H9 (cell line): ENCODE measurements at regions not wholly inside any gene's neighbourhood (a gene's known extent, or its start where the extent isn't known, plus 50 kb on each side); places are given as distances from the start of the nearest gene placed in this dataset.

Source experiments
- DNase-seq: peaks from one replicate; pipeline ENCODE4 v3.0.0-alpha.2; 2017
- H2AFZ ChIP-seq: one replicate; pipeline ENCODE4 v1.6.1; 2013; ENCODE audit warnings: mild to moderate bottlenecking, low read length, control low read depth, moderate library complexity
- H2AK5ac ChIP-seq: 2 replicates; pipeline ENCODE4 v1.6.1; 2013; ENCODE audit warnings: low read length, control low read depth, mixed read lengths; ENCODE audit not compliant: insufficient read length
- H2BK120ac ChIP-seq: one replicate; pipeline ENCODE4 v1.6.1; 2013; ENCODE audit warnings: low read depth, mild to moderate bottlenecking, low read length, control low read depth, inconsistent platforms; ENCODE audit not compliant: poor library complexity, severe bottlenecking
- H2BK12ac ChIP-seq: 2 replicates; pipeline ENCODE4 v1.6.1; 2013; ENCODE audit warnings: low read length, control low read depth, mixed read lengths, low read depth; ENCODE audit not compliant: insufficient read length
- H2BK15ac ChIP-seq: 2 replicates; pipeline ENCODE4 v1.6.1; 2013; ENCODE audit warnings: low read depth, low read length, control low read depth
- H2BK20ac ChIP-seq: one replicate; pipeline ENCODE4 v1.6.1; 2013; ENCODE audit warnings: low read depth, mild to moderate bottlenecking, low read length, control low read depth, inconsistent platforms; ENCODE audit not compliant: poor library complexity, severe bottlenecking
- H2BK5ac ChIP-seq: 2 replicates; pipeline ENCODE4 v1.6.1; 2013; ENCODE audit warnings: low read length, control low read depth, mixed read lengths; ENCODE audit not compliant: insufficient read length
- H3K14ac ChIP-seq: 2 replicates; pipeline ENCODE4 v1.6.1; 2013; ENCODE audit warnings: low read length, control low read depth; ENCODE audit not compliant: insufficient read depth
- H3K18ac ChIP-seq: 2 replicates; pipeline ENCODE4 v1.6.1; 2013; ENCODE audit warnings: low read depth, mild to moderate bottlenecking, mixed read lengths, low read length, control low read depth; ENCODE audit not compliant: insufficient read length
- H3K23ac ChIP-seq: 2 replicates; pipeline ENCODE4 v1.6.1; 2013; ENCODE audit warnings: low read length, control low read depth, mixed read lengths, low read depth; ENCODE audit not compliant: insufficient read length
- H3K23me2 ChIP-seq: 2 replicates; pipeline ENCODE4 v1.6.1; 2013; ENCODE audit warnings: low read depth, mild to moderate bottlenecking, mixed read lengths, low read length, control low read depth; ENCODE audit not compliant: insufficient read length, poor library complexity, severe bottlenecking
- H3K27ac ChIP-seq: 2 replicates; pipeline ENCODE4 v1.5.1; 2013; ENCODE audit warnings: low read length, control low read depth, mixed read lengths, low read depth; ENCODE audit not compliant: insufficient read length
- H3K27me3 ChIP-seq: 2 replicates; pipeline ENCODE4 v1.6.1; 2013; ENCODE audit warnings: low read length, control low read depth, inconsistent platforms; ENCODE audit not compliant: insufficient read depth
- H3K4ac ChIP-seq: 2 replicates; pipeline ENCODE4 v1.6.1; 2013; ENCODE audit warnings: low read depth, mild to moderate bottlenecking, control low read depth, inconsistent platforms, low read length, moderate library complexity
- H3K4me1 ChIP-seq: 2 replicates; pipeline ENCODE4 v1.6.1; 2013; ENCODE audit warnings: low read length, control low read depth, inconsistent platforms; ENCODE audit not compliant: insufficient read depth
- H3K4me2 ChIP-seq: 2 replicates; pipeline ENCODE4 v1.6.1; 2013; ENCODE audit warnings: low read length, control low read depth, mixed read lengths; ENCODE audit not compliant: insufficient read length, insufficient read depth
- H3K56ac ChIP-seq: 2 replicates; pipeline ENCODE4 v1.6.1; 2013; ENCODE audit warnings: low read depth, mild to moderate bottlenecking, mixed read lengths, low read length, control low read depth; ENCODE audit not compliant: insufficient read length
- H3K79me1 ChIP-seq: 2 replicates; pipeline ENCODE4 v1.6.1; 2013; ENCODE audit warnings: low read depth, mild to moderate bottlenecking, moderate library complexity, low read length, control low read depth, inconsistent platforms; ENCODE audit not compliant: insufficient read depth, poor library complexity, severe bottlenecking
- H3K79me2 ChIP-seq: 2 replicates; pipeline ENCODE4 v1.6.1; 2013; ENCODE audit warnings: low read length, control low read depth, inconsistent platforms; ENCODE audit not compliant: insufficient read depth
- H3K9ac ChIP-seq: 2 replicates; pipeline ENCODE4 v1.6.1; 2013; ENCODE audit warnings: low read length, control low read depth, mixed read lengths; ENCODE audit not compliant: insufficient read length; ENCODE audit errors: extremely low read depth
- H3K9me3 ChIP-seq: one replicate; pipeline ENCODE4 v1.6.1; 2013; ENCODE audit warnings: low read depth, low read length, inconsistent platforms; ENCODE audit not compliant: control insufficient read depth
- H3T11ph ChIP-seq: one replicate; pipeline ENCODE4 v1.6.1; 2013; ENCODE audit warnings: mild to moderate bottlenecking, low read length, control low read depth, inconsistent platforms
- H4K20me1 ChIP-seq: one replicate; pipeline ENCODE4 v1.6.1; 2013; ENCODE audit not compliant: control insufficient read depth, insufficient read length, insufficient read depth
- H4K5ac ChIP-seq: 2 replicates; pipeline ENCODE4 v1.6.1; 2013; ENCODE audit warnings: low read depth, mild to moderate bottlenecking, mixed read lengths, low read length, control low read depth; ENCODE audit not compliant: insufficient read length
- H4K8ac ChIP-seq: replicated peaks from 2 replicates; pipeline ENCODE4 v1.6.1; 2013; ENCODE audit warnings: low read length, control low read depth, mixed read lengths, low read depth; ENCODE audit not compliant: insufficient read length
- H4K91ac ChIP-seq: 2 replicates; pipeline ENCODE4 v1.6.1; 2013; ENCODE audit warnings: low read depth, mild to moderate bottlenecking, moderate library complexity, mixed read lengths, low read length, control low read depth; ENCODE audit not compliant: insufficient read length
- H3K27ac Mint-ChIP-seq, 3 experiments: 2 replicates in 2 of 3; 3 replicates in 1 of 3; pipeline ENCODE4 v1.8.0; 2020 to 2021; ENCODE audit warnings: mixed read lengths in 3 of 3, mild to moderate bottlenecking in 1 of 3, moderate library complexity in 1 of 3
- H3K27me3 Mint-ChIP-seq: 2 replicates; pipeline ENCODE4 v1.8.0; 2021; ENCODE audit warnings: low read depth, mild to moderate bottlenecking, moderate library complexity, mixed read lengths
- H3K36me3 Mint-ChIP-seq, 3 experiments: 2 replicates in 2 of 3; 3 replicates in 1 of 3; pipeline ENCODE4 v1.8.0; 2020 to 2021; ENCODE audit warnings: low read depth in 3 of 3, mixed read lengths in 3 of 3; ENCODE audit not compliant: insufficient read depth in 1 of 3
- H3K4me1 Mint-ChIP-seq, 2 experiments: 2 replicates each; pipeline ENCODE4 v1.8.0; 2020; ENCODE audit warnings: mixed read lengths in 2 of 2
- H3K4me3 Mint-ChIP-seq, 2 experiments: 2 replicates in 1 of 2; 3 replicates in 1 of 2; pipeline ENCODE4 v1.8.0; 2020 to 2021; ENCODE audit warnings: mild to moderate bottlenecking in 2 of 2, mixed read lengths in 2 of 2, moderate library complexity in 1 of 2
- H3K9me3 Mint-ChIP-seq, 2 experiments: 2 replicates in 1 of 2; 3 replicates in 1 of 2; pipeline ENCODE4 v1.8.0; 2020; ENCODE audit warnings: mild to moderate bottlenecking in 2 of 2, mixed read lengths in 2 of 2, moderate library complexity in 1 of 2
- WGBS: extraction: QIAGEN DNeasy Blood & Tissue Kit; methylation state at CpG from one replicate; pipeline ENCODE4 v1.1.7; 2013; ENCODE audit warnings: missing lambda C conversion rate, low lambda C conversion rate, mixed read lengths; ENCODE audit not compliant: insufficient read length; ENCODE audit errors: extremely low coverage; 5-methylcytosine and 5-hydroxymethylcytosine counted together
- TF ChIP-seq, protein P1 (sequence below): fragments of 200-600 bp; sonication (generic); conservative IDR thresholded peaks from 3 replicates; pipeline ENCODE4 v1.8.0; 2021; ENCODE audit warnings: antibody characterized with exemption, mild to moderate bottlenecking

GRCh38 chr11:29707924-29708323, 308.9 kb downstream of the KCNA4 start:
- no peak overlapping the region for H3K4me2 ChIP-seq
- H3K79me2 ChIP-seq: no peaks in the 10 kb centered on the region
- no peak overlapping the region for H2BK20ac ChIP-seq
- H3K27me3 ChIP-seq: no peaks in the 10 kb centered on the region
- H3K23ac ChIP-seq: no peak overlapping the region
- peaks cover 6 to 9% of the 10 kb centered on the region in 2 experiments; a peak in 3 of 4 replicates for H3K4me1 Mint-ChIP-seq
- H2BK15ac ChIP-seq: no peak overlapping the region
- no peaks in the 10 kb centered on the region for H3K9me3 ChIP-seq
- no peak overlapping the region for H3K27ac Mint-ChIP-seq
- no CpG with 5 or more reads among the region's 2 CpGs for WGBS
- H3K4me1 ChIP-seq: no peaks in the 10 kb centered on the region
- H3K27me3 Mint-ChIP-seq: no peaks in the 10 kb centered on the region
- no peaks in the 10 kb centered on the region for H3K23me2 ChIP-seq
- H4K91ac ChIP-seq: no peak overlapping the region
- H3K27ac ChIP-seq: no peak overlapping the region
- H2BK12ac ChIP-seq: no peak overlapping the region
- no peak overlapping the region for H3K4ac ChIP-seq
- H4K20me1 ChIP-seq: no peaks in the 10 kb centered on the region
- H3K18ac ChIP-seq: no peak overlapping the region
- H3K36me3 Mint-ChIP-seq: peaks cover 7 to 17% (median 9%) of the 10 kb centered on the region in 3 experiments; a peak in 5 of 7 replicates
- no peak overlapping the region for H3T11ph ChIP-seq
- no peak overlapping the region for H3K9ac ChIP-seq
- no peaks in the 10 kb centered on the region for H3K79me1 ChIP-seq
- no peak overlapping the region for H3K14ac ChIP-seq
- no peak overlapping the region for H4K5ac ChIP-seq
- H2AK5ac ChIP-seq: no peak overlapping the region
- no peak overlapping the region for H2AFZ ChIP-seq
- no peak for DNase-seq
- peaks cover 13 to 15% of the 10 kb centered on the region in 2 experiments for H3K9me3 Mint-ChIP-seq
- H3K56ac ChIP-seq: no peak overlapping the region
- no peak overlapping the region for H4K8ac ChIP-seq
- no peak overlapping the region for H3K4me3 Mint-ChIP-seq
- no peak overlapping the region for H2BK5ac ChIP-seq
- H2BK120ac ChIP-seq: no peak overlapping the region
- TF ChIP-seq, protein P1, sequence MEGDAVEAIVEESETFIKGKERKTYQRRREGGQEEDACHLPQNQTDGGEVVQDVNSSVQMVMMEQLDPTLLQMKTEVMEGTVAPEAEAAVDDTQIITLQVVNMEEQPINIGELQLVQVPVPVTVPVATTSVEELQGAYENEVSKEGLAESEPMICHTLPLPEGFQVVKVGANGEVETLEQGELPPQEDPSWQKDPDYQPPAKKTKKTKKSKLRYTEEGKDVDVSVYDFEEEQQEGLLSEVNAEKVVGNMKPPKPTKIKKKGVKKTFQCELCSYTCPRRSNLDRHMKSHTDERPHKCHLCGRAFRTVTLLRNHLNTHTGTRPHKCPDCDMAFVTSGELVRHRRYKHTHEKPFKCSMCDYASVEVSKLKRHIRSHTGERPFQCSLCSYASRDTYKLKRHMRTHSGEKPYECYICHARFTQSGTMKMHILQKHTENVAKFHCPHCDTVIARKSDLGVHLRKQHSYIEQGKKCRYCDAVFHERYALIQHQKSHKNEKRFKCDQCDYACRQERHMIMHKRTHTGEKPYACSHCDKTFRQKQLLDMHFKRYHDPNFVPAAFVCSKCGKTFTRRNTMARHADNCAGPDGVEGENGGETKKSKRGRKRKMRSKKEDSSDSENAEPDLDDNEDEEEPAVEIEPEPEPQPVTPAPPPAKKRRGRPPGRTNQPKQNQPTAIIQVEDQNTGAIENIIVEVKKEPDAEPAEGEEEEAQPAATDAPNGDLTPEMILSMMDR: no peak
